ENCODE measurements at regions not wholly inside any gene's neighbourhood (a gene's known extent, or its start where the extent isn't known, plus 50 kb on each side); places are given as distances from the start of the nearest gene placed in this dataset.

DNA sequence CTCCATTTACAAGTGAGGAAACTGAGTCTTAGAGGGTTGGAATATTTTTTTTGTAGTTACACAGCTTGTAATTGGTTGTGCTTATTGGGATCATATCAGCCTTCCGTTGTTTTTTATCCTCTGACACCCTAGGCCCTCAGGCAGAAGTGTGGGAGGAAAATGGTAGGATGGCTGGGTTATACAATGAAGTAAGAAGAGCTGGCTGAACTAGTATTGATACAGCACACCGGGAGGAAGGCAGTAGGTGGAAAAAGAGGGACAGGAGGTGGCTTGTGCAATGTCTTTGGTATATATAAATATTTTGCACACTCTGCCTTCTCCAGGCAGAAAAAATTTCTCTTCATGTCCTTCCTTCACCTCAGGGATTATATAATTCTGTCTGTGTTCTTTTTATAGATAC lies 214.3 kb upstream of the SGO1 start:
- intact Hi-C loops (cut with micrococcal nuclease; ENCODE audit: unreplicated experiment): no loop called here
- CTCF ChIA-PET: no interaction called here
- no peaks in the 10 kb centered on the region for H3K27me3 Mint-ChIP-seq (ENCODE audit: insufficient read depth, unreplicated experiment)

GRCh38 chr3:20396335-20396734 lies 210.3 kb upstream of the SGO1 start:
- Histone ChIP-seq H3K9me3 (no peaks in the 10 kb centered on the region), H3K4me3 (ENCODE audit: low read depth, low read length) (no peak overlapping the region), H3K27me3 (replicated peaks; ENCODE audit: control insufficient read depth, insufficient read depth, low read length) (no peaks in the 10 kb centered on the region), H3K36me3 (ENCODE audit: control insufficient read depth, insufficient read depth, low read length) (no peaks in the 10 kb centered on the region), H3K4me1 (no peaks in the 10 kb centered on the region)
- DNase-seq: no peak
- TF ChIP-seq CTCF (IDR thresholded peaks at IDR 0.05; ENCODE audit: insufficient read depth in 1 of 2, low read depth in 1 of 2, low read length in 1 of 2, severe bottlenecking in 1 of 2, unreplicated experiment in 1 of 2): no peak
- Mint-ChIP-seq H3K27me3 (ENCODE audit: insufficient read depth, unreplicated experiment) (no peaks in the 10 kb centered on the region), H3K4me3 (ENCODE audit: unreplicated experiment) (no peak overlapping the region), H3K27ac (ENCODE audit: unreplicated experiment) (no peak overlapping the region), H3K9me3 (ENCODE audit: unreplicated experiment) (no peaks in the 10 kb centered on the region), H3K36me3 (ENCODE audit: insufficient read depth, unreplicated experiment) (no peaks in the 10 kb centered on the region), H3K4me1 (ENCODE audit: low read depth, unreplicated experiment) (no peaks in the 10 kb centered on the region)
- POLR2A ChIA-PET: no interaction called here
- no TSS peak for BruUV-seq (replicated peaks)
- CTCF ChIA-PET: no interaction called here
- intact Hi-C loops (cut with micrococcal nuclease; ENCODE audit: unreplicated experiment): no loop called here

More for the DNA sequence above, 214.3 kb upstream of the SGO1 start:
- Mint-ChIP-seq H3K4me1 (ENCODE audit: low read depth, unreplicated experiment) (no peaks in the 10 kb centered on the region), H3K36me3 (ENCODE audit: insufficient read depth, unreplicated experiment) (no peaks in the 10 kb centered on the region), H3K27ac (ENCODE audit: unreplicated experiment) (no peak overlapping the region), H3K9me3 (ENCODE audit: unreplicated experiment) (no peaks in the 10 kb centered on the region), H3K4me3 (ENCODE audit: unreplicated experiment) (no peak overlapping the region)
- Histone ChIP-seq H3K4me1 (no peaks in the 10 kb centered on the region), H3K4me3 (ENCODE audit: low read depth, low read length) (no peak overlapping the region), H3K9me3 (no peaks in the 10 kb centered on the region), H3K36me3 (ENCODE audit: control insufficient read depth, insufficient read depth, low read length) (no peaks in the 10 kb centered on the region), H3K27me3 (replicated peaks; ENCODE audit: control insufficient read depth, insufficient read depth, low read length) (no peaks in the 10 kb centered on the region)
- DNase-seq: no peak
- POLR2A ChIA-PET: no interaction called here
- no peak for TF ChIP-seq CTCF (IDR thresholded peaks at IDR 0.05; ENCODE audit: insufficient read depth in 1 of 2, low read depth in 1 of 2, low read length in 1 of 2, severe bottlenecking in 1 of 2, unreplicated experiment in 1 of 2)
- BruUV-seq (replicated peaks): no TSS peak

- intact Hi-C loops (cut with micrococcal nuclease; ENCODE audit: unreplicated experiment): no loop called here
- H3K27me3 Mint-ChIP-seq (ENCODE audit: insufficient read depth, unreplicated experiment): no peaks in the 10 kb centered on the region
- no peak overlapping the region for H3K27ac Mint-ChIP-seq (ENCODE audit: unreplicated experiment)
- H3K9me3 Mint-ChIP-seq (ENCODE audit: unreplicated experiment): no peaks in the 10 kb centered on the region
- no peak for TF ChIP-seq CTCF (IDR thresholded peaks at IDR 0.05; ENCODE audit: insufficient read depth in 1 of 2, low read depth in 1 of 2, low read length in 1 of 2, severe bottlenecking in 1 of 2, unreplicated experiment in 1 of 2)
- no peaks in the 10 kb centered on the region for H3K27me3 ChIP-seq (replicated peaks; ENCODE audit: control insufficient read depth, insufficient read depth, low read length)
- no peak overlapping the region for H3K4me3 Mint-ChIP-seq (ENCODE audit: unreplicated experiment)
- no peaks in the 10 kb centered on the region for H3K36me3 Mint-ChIP-seq (ENCODE audit: insufficient read depth, unreplicated experiment)
- ChIA-PET CTCF (no interaction called here), POLR2A (no interaction called here)
- no peaks in the 10 kb centered on the region for H3K4me1 ChIP-seq
- no TSS peak for BruUV-seq (replicated peaks)
- H3K9me3 ChIP-seq: no peaks in the 10 kb centered on the region
- no peak overlapping the region for H3K4me3 ChIP-seq (ENCODE audit: low read depth, low read length)
- H3K36me3 ChIP-seq (ENCODE audit: control insufficient read depth, insufficient read depth, low read length): no peaks in the 10 kb centered on the region
- DNase-seq: no peak
- no peaks in the 10 kb centered on the region for H3K4me1 Mint-ChIP-seq (ENCODE audit: low read depth, unreplicated experiment)
Observed at GRCh38 chr3:20395692-20396091, 209.7 kb upstream of the SGO1 start.

All from Caco-2 (cell line).